GM20000 (cell line): ENCODE measurements at regions not wholly inside any gene's neighbourhood (a gene's known extent, or its start where the extent isn't known, plus 50 kb on each side); places are given as distances from the start of the nearest gene placed in this dataset.

Experiments
- DNase-seq: peaks from one replicate; pipeline ENCODE4 v3.0.0; 2012; ENCODE audit warnings: low spot score
- TF ChIP-seq, protein P1 (sequence below): IDR thresholded peaks from 2 replicates; pipeline ENCODE4 v1.5.1; 2012; ENCODE audit warnings: mild to moderate bottlenecking, control low read depth; ENCODE audit errors: extremely low read depth, missing control alignments

DNA sequence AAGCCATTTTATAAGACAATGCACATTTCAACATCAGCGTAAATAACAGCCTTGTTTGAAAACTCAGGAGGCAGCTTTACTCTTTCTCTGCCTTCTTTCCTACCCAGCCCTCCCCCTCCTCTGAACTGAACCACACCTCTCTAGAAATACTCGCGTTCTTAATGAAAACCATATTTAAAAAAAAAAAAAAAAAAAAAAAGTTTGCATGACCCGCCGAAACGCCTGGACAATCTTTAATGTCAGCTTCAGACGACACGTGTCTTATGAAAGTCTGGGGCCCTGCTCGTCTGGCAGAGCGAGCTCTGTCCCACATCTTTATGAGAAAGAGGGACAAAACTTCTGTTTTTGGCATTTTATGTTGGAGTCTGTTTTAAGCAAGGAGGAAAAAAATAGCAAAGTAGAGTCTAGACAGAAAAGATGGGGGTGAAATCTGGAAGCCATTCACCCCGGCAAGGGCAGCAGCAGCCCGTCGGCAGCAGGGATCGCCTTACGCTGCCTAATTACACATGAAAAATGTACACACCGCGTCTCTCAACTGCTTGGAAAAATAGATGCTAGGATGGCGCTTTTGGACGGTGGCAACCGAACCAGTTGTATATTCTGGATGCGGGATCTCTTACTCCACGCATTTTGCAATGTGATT lies 130.4 kb upstream of the ETS2 start:
- TF ChIP-seq, protein P1, sequence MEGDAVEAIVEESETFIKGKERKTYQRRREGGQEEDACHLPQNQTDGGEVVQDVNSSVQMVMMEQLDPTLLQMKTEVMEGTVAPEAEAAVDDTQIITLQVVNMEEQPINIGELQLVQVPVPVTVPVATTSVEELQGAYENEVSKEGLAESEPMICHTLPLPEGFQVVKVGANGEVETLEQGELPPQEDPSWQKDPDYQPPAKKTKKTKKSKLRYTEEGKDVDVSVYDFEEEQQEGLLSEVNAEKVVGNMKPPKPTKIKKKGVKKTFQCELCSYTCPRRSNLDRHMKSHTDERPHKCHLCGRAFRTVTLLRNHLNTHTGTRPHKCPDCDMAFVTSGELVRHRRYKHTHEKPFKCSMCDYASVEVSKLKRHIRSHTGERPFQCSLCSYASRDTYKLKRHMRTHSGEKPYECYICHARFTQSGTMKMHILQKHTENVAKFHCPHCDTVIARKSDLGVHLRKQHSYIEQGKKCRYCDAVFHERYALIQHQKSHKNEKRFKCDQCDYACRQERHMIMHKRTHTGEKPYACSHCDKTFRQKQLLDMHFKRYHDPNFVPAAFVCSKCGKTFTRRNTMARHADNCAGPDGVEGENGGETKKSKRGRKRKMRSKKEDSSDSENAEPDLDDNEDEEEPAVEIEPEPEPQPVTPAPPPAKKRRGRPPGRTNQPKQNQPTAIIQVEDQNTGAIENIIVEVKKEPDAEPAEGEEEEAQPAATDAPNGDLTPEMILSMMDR, result no peak
- no peak for DNase-seq

- no peak for DNase-seq
- TF ChIP-seq, protein P1, result no peak
These were observed 126.9 kb upstream of the ETS2 start for GRCh38 chr21:38678827-38679226.

GRCh38 chr21:38679534-38679933 lies 126.2 kb upstream of the ETS2 start:
- TF ChIP-seq, protein P1, result no peak
- DNase-seq, result peak; percentile 67

- DNase-seq, result no peak
- TF ChIP-seq, protein P1, result no peak
These were observed 125.3 kb upstream of the ETS2 start for GRCh38 chr21:38680401-38680800.

DNA sequence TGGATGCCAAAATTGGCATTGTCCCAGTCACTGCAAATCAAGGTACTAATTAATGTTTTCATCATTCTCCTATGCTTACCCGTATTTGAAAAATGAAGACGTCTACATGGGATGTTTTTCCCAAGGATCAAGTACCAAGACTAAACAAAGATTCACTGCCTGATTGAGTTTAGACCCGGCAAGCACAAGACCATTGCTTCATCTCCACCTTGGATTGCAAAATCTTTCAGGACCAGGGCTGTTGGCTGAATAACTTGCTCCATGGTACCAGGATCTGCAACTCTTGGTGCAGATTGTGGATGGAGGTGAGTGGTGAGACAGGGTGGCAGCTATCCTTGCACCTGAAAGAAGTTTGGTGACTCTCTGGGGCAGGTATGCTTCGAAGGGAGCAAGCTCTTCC lies 122.5 kb upstream of the ETS2 start:
- TF ChIP-seq, protein P1, result no peak
- no peak for DNase-seq

DNA sequence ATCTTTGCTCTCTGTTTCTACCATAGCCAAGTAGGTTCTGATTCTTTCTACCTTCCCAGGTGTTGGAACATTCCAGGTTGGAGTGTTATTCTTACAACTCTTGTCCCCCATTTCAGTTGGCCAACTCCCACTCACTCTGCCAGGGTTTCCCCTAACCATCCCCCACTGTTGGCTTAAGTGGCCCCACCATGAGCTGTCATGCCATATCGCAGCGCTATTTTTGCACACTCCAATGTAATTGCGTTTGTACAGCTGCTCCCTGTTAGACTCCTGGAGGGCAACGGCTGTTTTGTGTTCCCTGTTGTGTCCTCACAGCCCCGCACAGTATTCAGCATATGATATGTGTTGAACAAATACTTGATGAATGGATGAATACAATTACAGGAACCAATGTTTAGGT lies 117.7 kb upstream of the ETS2 start:
- no peak for DNase-seq
- TF ChIP-seq, protein P1, result no peak

- TF ChIP-seq, protein P1, result no peak
- no peak for DNase-seq
These were observed 114.1 kb upstream of the ETS2 start for GRCh38 chr21:38691631-38692030.
